Motor neuron (in vitro differentiated cells): ENCODE measurements at regions not wholly inside any gene's neighbourhood (a gene's known extent, or its start where the extent isn't known, plus 50 kb on each side); places are given as distances from the start of the nearest gene placed in this dataset.

ENCODE experiments used
- ATAC-seq, 8 experiments: fragments of 200-7000 bp; cut with Tn5 transposase; replicated peaks in 6 of 8; 2 replicates each; pipeline ENCODE4 v1.8.0; 2021; ENCODE audit warnings: mild to moderate bottlenecking in 8 of 8, moderate library complexity in 8 of 8
- H3K27ac ChIP-seq, 2 donors: fragments of 250-450 bp; sonication (Bioruptor Pico); 2 replicates each; pipeline ENCODE4 v1.9.0; 2021; ENCODE audit warnings: antibody characterized with exemption in 2 of 2, mild to moderate bottlenecking in 2 of 2, moderate library complexity in 1 of 2
- H3K4me1 ChIP-seq, 2 donors: fragments of 250-450 bp; sonication (Bioruptor Pico); replicated peaks in 1 of 2; 2 replicates each; pipeline ENCODE4 v1.6.1; 2021; ENCODE audit warnings: antibody characterized with exemption in 2 of 2, mild to moderate bottlenecking in 2 of 2, moderate library complexity in 1 of 2
- H3K4me3 ChIP-seq, 5 donors: fragments of 250-450 bp; sonication (Bioruptor Pico); 2 replicates each; pipeline ENCODE4 v1.9.0; 2021; ENCODE audit warnings: antibody characterized with exemption in 5 of 5, mild to moderate bottlenecking in 5 of 5, moderate library complexity in 4 of 5
- WGBS, 10 experiments: fragments of 450-650 bp; shearing (Covaris generic); methylation state at CpG; one replicate each; pipeline ENCODE4 v1.0.0; 2022; 5-methylcytosine and 5-hydroxymethylcytosine counted together
- in situ Hi-C, 9 experiments: fragments of 400-800 bp; cut with MboI; loops; one replicate each; pipeline ENCODE4 v1.15.0; 2021; ENCODE audit warnings: low sequenced_read_pairs in 9 of 9, low pct_unique_long_range_greater_than_20kb in 2 of 9; ENCODE audit not compliant: unreplicated experiment in 9 of 9

DNA sequence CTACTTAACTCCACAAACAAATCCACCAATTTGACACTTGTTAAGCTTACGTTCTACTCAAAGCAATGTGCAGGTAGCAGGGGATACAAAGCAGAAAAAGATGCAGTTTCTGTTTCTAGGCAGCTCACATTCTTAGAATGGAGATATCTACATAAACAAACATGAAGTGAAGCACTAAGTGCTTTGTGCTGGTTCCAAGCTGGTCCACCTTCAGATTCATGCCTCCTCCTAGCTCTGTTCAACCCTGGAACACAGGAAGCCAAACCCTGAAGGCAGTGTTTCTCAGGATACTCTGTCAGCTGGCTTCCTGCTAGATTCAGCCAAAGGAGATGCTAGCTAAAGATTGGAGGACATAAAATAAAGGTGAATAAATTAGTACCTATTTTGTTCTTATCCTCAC lies 55.3 kb upstream of the NOL4 start:
- Histone ChIP-seq H3K27ac (no peak overlapping the region), H3K4me3 (no peak overlapping the region), H3K4me1 (peaks cover 3 to 10% of the 10 kb centered on the region in 2 donors)
- ATAC-seq: peak in 1 of 8 experiments; percentile 83
- 20 to 100% (median 80%) methylated on average over 1 of the region's 1 CpG; no CpG with 5 or more reads in 3 of the 10 experiments for WGBS, 10 experiments
- in situ Hi-C loops: no loop called here

DNA sequence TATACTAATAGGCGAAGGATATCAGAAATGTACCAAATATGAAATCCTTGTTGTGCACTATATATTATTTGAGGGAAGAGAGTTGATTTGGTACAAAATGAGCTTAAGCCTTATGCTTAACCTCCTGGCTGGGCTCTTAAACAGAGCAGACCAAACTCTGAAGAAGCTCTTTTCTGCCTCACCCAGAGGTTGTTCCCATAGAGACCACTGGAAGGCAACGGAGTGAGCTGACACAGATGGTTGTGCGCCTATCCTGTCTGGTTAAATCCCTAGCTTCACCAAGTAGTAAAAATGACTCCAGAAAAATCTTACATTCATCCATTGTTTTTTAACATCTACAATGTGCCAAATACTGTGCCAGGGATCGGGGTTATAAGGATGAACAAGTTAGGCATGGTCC lies 55.9 kb upstream of the NOL4 start:
- H3K27ac ChIP-seq: no peak overlapping the region
- WGBS, 10 experiments: 14 to 100% (median 96%) methylated on average over 1 to 4 of the region's 4 CpGs
- H3K4me1 ChIP-seq: peaks cover 3 to 10% of the 10 kb centered on the region in 2 donors
- no peak overlapping the region for H3K4me3 ChIP-seq
- no peak for ATAC-seq
- in situ Hi-C loops: no loop called here

GRCh38 chr18:34281290-34281689 lies 56.6 kb upstream of the NOL4 start:
- H3K4me1 ChIP-seq: peaks cover 3 to 10% of the 10 kb centered on the region in 2 donors
- H3K4me3 ChIP-seq: no peak overlapping the region
- peak overlapping the region in 1 of 2 donors; percentile 40 for H3K27ac ChIP-seq
- 0 to 100% (median 20%) methylated on average over 1 to 2 of the region's 2 CpGs; no CpG with 5 or more reads in 5 of the 10 experiments for WGBS, 10 experiments
- in situ Hi-C loops: no loop called here
- peak in 5 of 8 experiments; percentile 76 to 87 (median 76) for ATAC-seq

GRCh38 chr18:34281722-34282121 lies 57.0 kb upstream of the NOL4 start:
- ATAC-seq: peak in 5 of 8 experiments; percentile 80 to 90 (median 88)
- Histone ChIP-seq H3K27ac (peak overlapping the region in 1 of 2 donors; percentile 40), H3K4me3 (no peak overlapping the region), H3K4me1 (peaks cover 3 to 10% of the 10 kb centered on the region in 2 donors)
- in situ Hi-C loops: no loop called here
- 0 to 33% (median 23%) methylated on average over 1 to 3 of the region's 3 CpGs; no CpG with 5 or more reads in 3 of the 10 experiments for WGBS, 10 experiments

DNA sequence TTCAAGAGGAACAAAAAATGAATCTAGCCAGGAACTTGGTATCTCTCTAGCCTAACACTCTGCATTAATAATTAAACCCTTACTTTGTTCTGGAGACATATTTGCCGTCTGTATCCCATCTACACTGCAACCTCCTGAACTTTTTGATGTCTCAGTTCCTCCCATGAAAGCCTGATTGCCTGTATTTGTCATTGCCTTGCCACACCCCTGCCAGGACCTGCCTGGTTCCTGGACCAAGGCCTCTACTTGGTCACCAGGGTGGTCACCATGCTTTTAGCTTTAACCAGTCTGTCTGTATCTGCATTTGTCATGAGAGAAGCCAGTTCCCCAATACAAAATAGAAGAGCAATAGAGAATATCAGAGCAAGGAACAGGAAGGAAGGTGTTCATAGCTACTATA lies 58.8 kb upstream of the NOL4 start:
- Histone ChIP-seq H3K27ac (no peak overlapping the region), H3K4me1 (peaks cover 3 to 10% of the 10 kb centered on the region in 2 donors), H3K4me3 (no peak overlapping the region)
- ATAC-seq: no peak
- WGBS, 10 experiments: 38 to 80% (median 75%) methylated on average over 1 of the region's 1 CpG; no CpG with 5 or more reads in 5 of the 10 experiments
- in situ Hi-C loops: no loop called here

DNA sequence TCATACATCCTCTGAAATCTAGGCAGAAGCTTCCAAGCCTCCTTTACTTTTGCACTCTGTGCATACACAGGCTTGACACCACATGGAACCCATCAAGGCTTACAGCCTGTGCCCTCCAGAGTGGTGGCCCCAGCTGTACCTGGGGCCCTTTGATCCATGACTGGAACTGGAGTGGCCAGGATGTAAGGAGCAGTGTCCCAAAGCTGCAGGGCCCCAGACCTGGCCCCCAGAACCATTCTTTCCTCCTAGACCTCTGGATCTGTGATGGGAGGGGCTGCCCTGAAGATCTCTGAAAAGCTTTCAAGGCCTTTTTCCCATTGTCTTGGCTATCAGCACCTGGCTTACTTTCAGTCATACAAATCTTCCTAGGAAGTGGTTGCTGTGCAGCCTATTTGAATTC lies 63.1 kb upstream of the NOL4 start:
- Histone ChIP-seq H3K27ac (no peak overlapping the region), H3K4me1 (no peaks in the 10 kb centered on the region), H3K4me3 (no peak overlapping the region)
- no peak for ATAC-seq
- in situ Hi-C loops: no loop called here

DNA sequence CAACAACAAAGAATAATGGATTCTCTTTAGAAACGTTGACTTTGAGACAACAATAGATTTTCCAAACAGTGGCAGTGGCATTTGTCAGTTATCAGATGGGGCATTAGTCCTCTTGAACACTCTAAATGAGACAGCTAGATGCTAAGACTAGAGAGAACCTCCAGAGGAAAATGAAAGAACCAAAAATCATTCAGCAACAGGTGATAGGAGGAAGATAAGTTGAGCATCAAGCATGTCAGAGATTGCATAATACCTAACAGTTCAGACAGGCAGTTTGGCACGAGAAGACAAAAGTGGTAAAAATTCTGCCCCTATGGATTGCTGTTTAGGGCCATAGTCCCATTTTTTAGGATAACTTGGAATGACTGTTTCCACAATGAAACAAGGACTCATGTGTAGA lies 67.9 kb upstream of the NOL4 start:
- in situ Hi-C loops: no loop called here
- no peak overlapping the region for H3K27ac ChIP-seq
- WGBS, 10 experiments: 0 to 71% (median 24%) methylated on average over 1 to 2 of the region's 2 CpGs; no CpG with 5 or more reads in 1 of the 10 experiments
- no peaks in the 10 kb centered on the region for H3K4me1 ChIP-seq
- no peak for ATAC-seq
- no peak overlapping the region for H3K4me3 ChIP-seq

- Histone ChIP-seq H3K27ac (no peak overlapping the region), H3K4me3 (no peak overlapping the region), H3K4me1 (no peaks in the 10 kb centered on the region)
- no peak for ATAC-seq
- in situ Hi-C loops: no loop called here
Measured at GRCh38 chr18:34297287-34297686, 72.6 kb upstream of the NOL4 start.

- 29 to 100% (median 59%) methylated on average over 1 to 3 of the region's 3 CpGs; no CpG with 5 or more reads in 4 of the 10 experiments for WGBS, 10 experiments
- ATAC-seq: peak in 2 of 8 experiments; percentile 26 to 47
- in situ Hi-C loops: loop anchor here in 3 of 9 experiments (25.0 kb wide), 3 partner anchors 163 to 1063 kb away; no protein-coding TSS in a partner anchor
- Histone ChIP-seq H3K27ac (no peak overlapping the region), H3K4me1 (no peaks in the 10 kb centered on the region), H3K4me3 (no peak overlapping the region)
Measured at GRCh38 chr18:34299828-34300227, 75.1 kb upstream of the NOL4 start.

GRCh38 chr18:34311468-34311867 lies 86.8 kb upstream of the NOL4 start:
- in situ Hi-C loops: loop anchor here in 3 of 9 experiments (25.0 kb wide), 3 partner anchors 174 to 1074 kb away; no protein-coding TSS in a partner anchor
- Histone ChIP-seq H3K4me3 (no peak overlapping the region), H3K4me1 (peaks cover 0 to 2% of the 10 kb centered on the region in 2 donors), H3K27ac (no peak overlapping the region)
- ATAC-seq: no peak
- whole genome bisulfite sequencing, 10 experiments: 0 to 91% (median 33%) methylated on average over 1 of the region's 1 CpG; no CpG with 5 or more reads in 1 of the 10 experiments

GRCh38 chr18:34314847-34315246 lies 90.1 kb upstream of the NOL4 start:
- H3K4me3 ChIP-seq: no peak overlapping the region
- 33 to 100% (median 81%) methylated on average over 1 to 4 of the region's 4 CpGs; no CpG with 5 or more reads in 2 of the 10 experiments for WGBS, 10 experiments
- in situ Hi-C loops: loop anchor here in 3 of 9 experiments (25.0 kb wide), 3 partner anchors 178 to 1078 kb away; no protein-coding TSS in a partner anchor
- no peak for ATAC-seq
- no peak overlapping the region for H3K27ac ChIP-seq
- H3K4me1 ChIP-seq: peaks cover 5 to 18% of the 10 kb centered on the region in 2 donors

DNA sequence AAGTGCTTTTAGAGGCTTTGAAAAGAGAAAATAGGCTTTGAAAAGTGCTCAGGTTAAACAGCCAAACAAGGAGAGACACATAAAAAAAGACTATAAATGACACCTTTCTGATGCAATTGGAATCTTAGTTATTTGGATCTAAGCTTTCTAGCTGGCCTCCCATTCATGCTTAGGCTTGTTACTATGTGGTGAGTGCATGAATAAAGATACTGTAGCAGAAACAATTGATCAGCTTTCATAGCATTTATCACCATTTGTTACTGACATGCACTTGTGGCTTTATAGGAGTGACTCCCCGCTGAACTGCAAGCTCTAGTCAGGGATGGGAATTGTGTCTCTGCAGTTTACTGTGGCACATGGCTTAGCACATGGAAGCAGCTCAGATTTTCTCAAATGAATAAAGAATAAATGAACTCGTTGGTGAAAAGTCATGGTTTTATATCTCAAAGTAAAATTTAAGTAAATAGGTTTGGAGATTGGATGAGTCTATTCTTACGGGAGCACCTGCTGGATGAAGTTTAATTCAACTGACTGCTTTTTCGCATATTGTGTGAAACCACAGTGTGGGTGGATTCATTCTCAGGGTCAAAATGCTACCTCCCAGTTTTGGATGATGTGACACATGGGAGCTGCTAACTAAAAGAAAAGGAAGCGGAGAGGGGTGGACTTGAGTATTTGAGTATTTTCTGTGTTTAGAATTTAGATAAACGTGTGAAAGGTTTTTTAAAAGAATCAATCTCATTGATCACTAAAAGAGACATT lies 91.1 kb upstream of the NOL4 start:
- Histone ChIP-seq H3K4me1 (peaks cover 5 to 18% of the 10 kb centered on the region in 2 donors), H3K27ac (no peak overlapping the region), H3K4me3 (no peak overlapping the region)
- in situ Hi-C loops: loop anchor here in 3 of 9 experiments (25.0 kb wide), 3 partner anchors 178 to 1078 kb away; no protein-coding TSS in a partner anchor
- WGBS, 10 experiments: 11 to 94% (median 76%) methylated on average over 2 to 6 of the region's 6 CpGs
- no peak for ATAC-seq

GRCh38 chr18:34320267-34320666 lies 95.6 kb upstream of the NOL4 start:
- in situ Hi-C loops: loop anchor here in 4 of 9 experiments (10.0 to 25.0 kb wide), 4 partner anchors 183 to 1083 kb away; no protein-coding TSS in a partner anchor
- Histone ChIP-seq H3K4me1 (peaks cover 5 to 18% of the 10 kb centered on the region in 2 donors), H3K4me3 (no peak overlapping the region), H3K27ac (no peak overlapping the region)
- 35 to 100% (median 85%) methylated on average over 1 to 2 of the region's 2 CpGs; no CpG with 5 or more reads in 1 of the 10 experiments for WGBS, 10 experiments
- no peak for ATAC-seq
